Prostate gland (tissue), 2 donors: ENCODE measurements at regions not wholly inside any gene's neighbourhood (a gene's known extent, or its start where the extent isn't known, plus 50 kb on each side); places are given as distances from the start of the nearest gene placed in this dataset.

Experiments
- DNase-seq: peaks from one replicate; pipeline ENCODE4 v3.0.0-alpha.2; 2019; ENCODE audit warnings: low spot score
- H3K27ac ChIP-seq, 2 donors: fragments of 200-600 bp; sonication (generic); 2 replicates each; pipeline ENCODE4 v1.5.1; 2017 to 2019
- H3K27me3 ChIP-seq: fragments of 200-600 bp; sonication (generic); replicated peaks from 2 replicates; pipeline ENCODE4 v1.5.1; 2019; ENCODE audit not compliant: insufficient read depth
- H3K36me3 ChIP-seq, 2 donors: fragments of 200-600 bp; sonication (generic); 1 replicate in 1 of 2; 2 replicates in 1 of 2; pipeline versions ENCODE4 v1.5.1 to v1.8.1; 2017 to 2019
- H3K4me1 ChIP-seq: fragments of 200-600 bp; sonication (generic); replicated peaks from 2 replicates; pipeline ENCODE4 v1.5.1; 2019
- H3K4me3 ChIP-seq, 2 donors: fragments of 200-600 bp; sonication (generic); 2 replicates each; pipeline ENCODE4 v1.5.1; 2017 to 2019
- H3K9me3 ChIP-seq: fragments of 200-600 bp; sonication (generic); 2 replicates; pipeline ENCODE4 v1.5.1; 2017
- POLR2A ChIP-seq: fragments of 450-650 bp; IDR thresholded peaks from one replicate; pipeline ENCODE4 v1.6.1; 2016; ENCODE audit warnings: antibody characterized with exemption, mild to moderate bottlenecking
- POLR2AphosphoS5 ChIP-seq: sonication (generic); formaldehyde crosslinking; IDR thresholded peaks from one replicate; pipeline ENCODE4 v1.6.1; 2017; ENCODE audit warnings: antibody characterized with exemption
- WGBS: methylation state at CpG from one replicate; pipeline ENCODE4 v1.1.5; 2018; 5-methylcytosine and 5-hydroxymethylcytosine counted together
- intact Hi-C: fragments of 100-400 bp; cut with DNase I; formaldehyde crosslinking; loops from one replicate; pipeline ENCODE4 v1.14.2; 2022
- TF ChIP-seq, protein P1 (sequence below), 4 experiments: fragments of 200-600 bp in 2 of 4; fragments of 450-650 bp in 2 of 4; sonication (generic) in 2 of 4; IDR thresholded peaks; 1 replicate in 3 of 4; 2 replicates in 1 of 4; pipeline ENCODE4 v1.5.1; 2016 to 2019; ENCODE audit warnings: antibody characterized with exemption in 4 of 4, mild to moderate bottlenecking in 2 of 4, moderate library complexity in 2 of 4

DNA sequence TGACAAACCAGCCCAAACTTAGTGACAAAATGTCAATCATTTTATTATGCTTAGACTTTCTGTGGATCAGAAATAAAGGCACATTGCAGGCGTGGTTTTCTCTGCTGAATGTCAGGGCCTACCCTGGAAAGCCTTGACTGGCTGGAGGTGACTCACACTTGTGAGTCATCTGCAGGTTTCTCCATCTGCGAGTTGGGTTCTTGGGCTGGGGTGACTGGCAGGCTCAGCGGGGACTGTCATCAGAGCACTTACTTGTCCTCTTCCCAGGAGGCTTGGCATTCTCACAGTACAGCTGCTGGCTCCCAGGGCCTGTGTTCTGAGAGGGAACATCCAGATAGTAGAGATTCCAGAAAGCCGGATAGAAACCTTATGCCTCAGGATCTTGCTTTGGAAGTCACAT is 153.8 kb upstream of the AGA start:
- intact Hi-C loops, result no loop called here
- Histone ChIP-seq H3K27me3 (no peaks in the 10 kb centered on the region), H3K9me3 (no peaks in the 10 kb centered on the region), H3K36me3 (no peaks in the 10 kb centered on the region), H3K4me3 (no peak overlapping the region), H3K4me1 (no peaks in the 10 kb centered on the region), H3K27ac (no peak overlapping the region)
- no peak for DNase-seq
- TF ChIP-seq, protein P1, sequence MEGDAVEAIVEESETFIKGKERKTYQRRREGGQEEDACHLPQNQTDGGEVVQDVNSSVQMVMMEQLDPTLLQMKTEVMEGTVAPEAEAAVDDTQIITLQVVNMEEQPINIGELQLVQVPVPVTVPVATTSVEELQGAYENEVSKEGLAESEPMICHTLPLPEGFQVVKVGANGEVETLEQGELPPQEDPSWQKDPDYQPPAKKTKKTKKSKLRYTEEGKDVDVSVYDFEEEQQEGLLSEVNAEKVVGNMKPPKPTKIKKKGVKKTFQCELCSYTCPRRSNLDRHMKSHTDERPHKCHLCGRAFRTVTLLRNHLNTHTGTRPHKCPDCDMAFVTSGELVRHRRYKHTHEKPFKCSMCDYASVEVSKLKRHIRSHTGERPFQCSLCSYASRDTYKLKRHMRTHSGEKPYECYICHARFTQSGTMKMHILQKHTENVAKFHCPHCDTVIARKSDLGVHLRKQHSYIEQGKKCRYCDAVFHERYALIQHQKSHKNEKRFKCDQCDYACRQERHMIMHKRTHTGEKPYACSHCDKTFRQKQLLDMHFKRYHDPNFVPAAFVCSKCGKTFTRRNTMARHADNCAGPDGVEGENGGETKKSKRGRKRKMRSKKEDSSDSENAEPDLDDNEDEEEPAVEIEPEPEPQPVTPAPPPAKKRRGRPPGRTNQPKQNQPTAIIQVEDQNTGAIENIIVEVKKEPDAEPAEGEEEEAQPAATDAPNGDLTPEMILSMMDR (IDR thresholded peaks at IDR 0.05), result no peak
- TF ChIP-seq POLR2A (no peak), POLR2AphosphoS5 (no peak)
- WGBS, result 73% methylated on average over 4 of the region's 4 CpGs

DNA sequence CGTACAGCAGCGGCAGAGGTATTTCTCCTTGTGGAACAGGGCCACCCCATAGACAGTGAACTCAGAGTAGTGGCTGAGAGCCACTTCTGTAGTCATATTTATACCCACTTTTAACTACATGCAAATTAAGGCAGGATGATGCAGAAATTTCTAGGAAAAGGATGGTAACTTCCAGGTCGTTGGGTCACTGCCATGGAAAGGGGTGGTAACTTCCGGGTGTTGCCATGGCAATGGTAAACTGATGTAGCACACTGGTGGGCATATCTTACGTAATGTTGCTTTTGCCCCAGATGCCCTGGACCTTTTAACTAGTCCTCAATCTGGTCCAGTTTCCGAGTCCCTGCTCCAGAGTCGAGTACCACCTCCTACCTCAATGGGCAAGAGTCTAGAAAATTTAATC is 154.8 kb upstream of the AGA start:
- no peak overlapping the region for H3K27ac ChIP-seq
- no peak overlapping the region for H3K4me3 ChIP-seq
- H3K4me1 ChIP-seq, result no peaks in the 10 kb centered on the region
- no peaks in the 10 kb centered on the region for H3K36me3 ChIP-seq
- no peaks in the 10 kb centered on the region for H3K27me3 ChIP-seq
- 89% methylated on average over 7 of the region's 7 CpGs for WGBS
- intact Hi-C loops, result no loop called here
- no peak for DNase-seq
- no peaks in the 10 kb centered on the region for H3K9me3 ChIP-seq
- no peak for TF ChIP-seq POLR2AphosphoS5
- TF ChIP-seq POLR2A, result no peak
- TF ChIP-seq, protein P1 (IDR thresholded peaks at IDR 0.05), result no peak

DNA sequence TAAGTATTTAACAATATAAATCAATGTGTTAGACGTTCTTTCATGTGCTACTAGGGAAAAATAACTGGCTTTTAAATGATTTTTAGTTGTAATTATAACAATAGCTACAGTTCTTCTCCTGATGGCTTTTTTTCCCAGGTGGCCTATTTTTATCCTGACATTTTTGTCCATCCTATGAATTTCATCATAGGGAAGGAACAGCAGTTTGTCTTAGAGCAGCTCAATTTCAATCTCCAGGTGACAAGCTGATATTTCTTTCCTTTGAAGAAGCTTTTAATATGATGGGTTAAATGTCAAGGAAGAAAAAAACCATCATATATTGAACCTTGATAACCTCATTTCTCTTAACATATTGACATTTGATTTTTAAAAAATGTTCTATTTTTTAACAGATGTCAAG is 163.0 kb upstream of the AGA start:
- 33% methylated on average over 1 of the region's 1 CpG for WGBS
- H3K4me1 ChIP-seq, result no peaks in the 10 kb centered on the region
- no peaks in the 10 kb centered on the region for H3K9me3 ChIP-seq
- no peak overlapping the region for H3K4me3 ChIP-seq
- DNase-seq, result no peak
- H3K36me3 ChIP-seq, result no peaks in the 10 kb centered on the region
- intact Hi-C loops, result no loop called here
- H3K27ac ChIP-seq, result no peak overlapping the region
- H3K27me3 ChIP-seq, result no peaks in the 10 kb centered on the region
- TF ChIP-seq POLR2AphosphoS5 (no peak), POLR2A (no peak)
- TF ChIP-seq, protein P1 (IDR thresholded peaks at IDR 0.05), result no peak

DNA sequence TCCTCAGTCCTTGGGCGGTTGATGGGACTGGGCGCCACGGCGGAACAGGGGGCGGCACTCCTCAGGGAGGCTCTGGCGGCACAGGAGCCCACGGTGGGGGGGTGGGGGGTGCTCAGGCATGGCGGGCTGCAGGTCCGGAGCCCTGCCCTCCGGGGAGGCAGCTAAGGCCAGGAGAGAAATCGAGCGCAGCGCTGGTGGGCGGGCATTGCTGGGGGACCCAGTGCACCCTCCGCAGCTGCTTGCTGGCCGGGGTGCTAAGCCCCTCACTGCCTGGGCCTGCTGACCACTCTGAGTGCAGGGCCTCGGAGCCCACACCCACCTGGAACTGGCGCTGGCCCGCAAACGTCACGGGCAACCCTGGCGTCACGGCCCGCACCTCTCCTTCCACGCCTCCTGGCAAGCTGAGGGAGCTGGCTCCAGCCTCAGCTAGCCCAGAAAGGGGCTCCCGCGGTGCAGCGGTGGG is 164.9 kb upstream of the AGA start:
- no peak overlapping the region for H3K4me3 ChIP-seq
- H3K27me3 ChIP-seq, result no peaks in the 10 kb centered on the region

More for the DNA sequence above, 164.9 kb upstream of the AGA start:
- intact Hi-C loops, result no loop called here
- H3K36me3 ChIP-seq, result no peaks in the 10 kb centered on the region
- DNase-seq, result no peak
- H3K9me3 ChIP-seq, result no peaks in the 10 kb centered on the region
- no peak for TF ChIP-seq POLR2A
- TF ChIP-seq POLR2AphosphoS5, result no peak
- TF ChIP-seq, protein P1 (IDR thresholded peaks at IDR 0.05), result no peak
- H3K27ac ChIP-seq, result no peak overlapping the region
- WGBS, result 97% methylated on average over 28 of the region's 28 CpGs
- H3K4me1 ChIP-seq, result no peaks in the 10 kb centered on the region
